HG03159 (cell line): ENCODE measurements at regions not wholly inside any gene's neighbourhood (a gene's known extent, or its start where the extent isn't known, plus 50 kb on each side); places are given as distances from the start of the nearest gene placed in this dataset.

Experiments
- ATAC-seq: cut with Tn5 transposase; IDR thresholded peaks from one replicate; pipeline ENCODE4 v1.9.1; 2021; ENCODE audit warnings: mild to moderate bottlenecking, moderate library complexity; ENCODE audit not compliant: unreplicated experiment

DNA sequence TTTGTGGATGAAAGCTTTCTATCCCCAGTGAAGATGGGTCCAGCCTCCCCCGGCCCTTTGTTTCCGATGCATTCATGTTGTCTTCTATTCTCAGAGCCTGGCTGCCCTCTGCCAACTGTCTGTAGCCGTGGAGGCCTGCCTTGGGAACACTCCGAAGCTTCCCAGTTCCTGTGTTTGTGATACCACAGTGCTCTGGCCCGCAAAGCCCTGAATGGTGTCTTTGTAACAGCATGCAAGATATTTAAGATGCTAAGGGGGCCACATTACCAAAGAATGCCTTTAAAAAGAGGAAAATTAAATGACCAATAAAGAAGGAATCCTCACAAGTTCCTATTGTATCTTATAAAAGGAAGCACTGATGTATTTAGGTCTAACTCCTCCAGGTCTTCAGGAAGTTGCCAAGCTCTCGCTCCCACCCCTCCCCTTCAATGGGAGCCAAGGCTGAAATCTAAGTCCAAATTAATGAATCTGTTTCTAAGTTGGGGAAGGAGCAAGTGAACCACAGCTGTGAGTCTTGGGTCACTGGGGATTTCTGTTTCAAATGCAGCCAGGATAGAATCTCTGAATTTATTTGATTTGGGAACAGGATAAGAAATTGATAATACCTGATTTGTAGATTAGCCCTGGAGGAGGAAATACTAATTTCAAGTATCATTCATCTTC lies 596.1 kb downstream of the QKI start:
- no peak for ATAC-seq

DNA sequence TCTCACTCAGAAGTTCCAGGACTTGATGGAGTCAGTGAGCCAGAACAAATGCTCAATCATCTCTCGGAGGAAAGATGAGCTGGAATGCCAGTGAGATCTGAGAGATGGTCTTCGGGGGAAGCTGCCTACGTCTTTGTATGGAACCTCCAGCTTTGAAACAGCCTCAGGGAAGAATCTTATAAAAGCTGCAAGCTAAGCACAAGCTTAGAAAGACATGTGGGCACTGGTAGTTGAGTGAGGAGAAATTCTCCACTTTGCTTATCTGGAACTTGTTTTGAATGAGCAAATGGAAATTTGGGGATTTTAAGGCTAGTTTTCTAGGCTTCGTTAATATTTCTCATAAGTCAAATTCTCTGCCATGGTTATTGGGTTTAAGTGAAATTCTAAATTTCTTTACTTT lies 594.4 kb downstream of the QKI start:
- no peak for ATAC-seq

DNA sequence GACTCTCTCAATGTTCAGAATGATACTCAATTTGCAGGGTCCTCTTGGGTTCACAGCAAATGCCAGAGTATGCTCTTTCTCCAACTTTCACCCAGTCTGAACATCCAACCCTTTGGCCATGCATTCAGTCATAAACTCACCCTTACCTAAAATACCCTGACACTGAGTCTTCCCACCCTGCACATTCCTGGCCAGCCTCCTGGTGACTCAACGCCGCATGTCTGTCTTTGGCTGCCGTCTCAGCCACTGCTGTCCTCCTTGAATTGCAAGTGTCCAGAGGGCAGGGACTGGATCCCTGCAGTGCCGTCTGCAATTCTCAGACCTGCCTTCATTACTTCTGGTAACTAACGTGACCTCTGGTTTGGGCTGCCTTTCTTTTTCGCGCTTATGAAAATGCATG lies 593.4 kb downstream of the QKI start:
- ATAC-seq, result no peak

- no peak for ATAC-seq
Measured at GRCh38 chr6:164006459-164006858, 591.9 kb downstream of the QKI start.

GRCh38 chr6:164005004-164005711 lies 590.6 kb downstream of the QKI start:
- no peak for ATAC-seq

- no peak for ATAC-seq
Measured at GRCh38 chr6:164000276-164000675, 585.8 kb downstream of the QKI start.

GRCh38 chr6:163999475-164000125 lies 585.1 kb downstream of the QKI start:
- no peak for ATAC-seq

- no peak for ATAC-seq
Measured at GRCh38 chr6:163998496-163998895, 584.0 kb downstream of the QKI start.

DNA sequence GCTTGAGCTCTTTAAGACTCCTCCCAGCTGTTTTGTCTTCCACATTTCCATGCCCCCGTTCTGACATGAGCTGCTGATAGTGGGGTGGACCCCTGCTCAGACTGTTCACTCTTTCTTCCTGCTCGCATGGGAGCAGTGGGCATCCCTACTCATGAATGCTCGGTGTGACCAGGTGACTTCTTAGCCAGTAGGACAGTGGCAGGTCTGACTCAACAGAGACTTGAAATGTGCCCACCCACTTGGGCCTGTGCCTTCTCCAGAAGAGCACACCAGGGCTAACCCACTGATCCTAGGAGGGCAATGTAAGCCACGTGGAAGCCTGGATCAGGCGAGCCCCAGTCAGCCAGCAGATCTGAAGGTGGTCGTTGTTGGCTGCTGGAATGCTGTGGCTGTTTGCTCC lies 582.0 kb downstream of the QKI start:
- ATAC-seq, result no peak

DNA sequence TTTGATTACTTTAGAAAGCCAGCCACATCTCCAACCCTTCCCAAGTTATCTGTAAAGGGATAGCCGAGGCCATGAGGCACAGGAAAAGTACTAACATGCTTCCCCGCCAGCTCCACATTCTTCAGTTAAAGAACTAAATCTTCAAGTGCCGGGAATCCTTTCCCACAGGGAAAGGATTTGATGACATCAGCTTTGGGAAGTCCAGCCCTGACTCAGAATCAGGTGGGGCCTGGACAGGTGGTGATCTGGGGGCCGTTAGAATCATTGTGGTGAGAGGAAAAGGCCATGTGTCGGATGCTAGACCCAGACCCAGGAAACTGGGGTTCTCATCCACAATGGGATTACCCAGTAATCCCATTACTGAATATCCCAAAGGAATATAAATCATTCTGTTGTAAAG lies 580.0 kb downstream of the QKI start:
- ATAC-seq, result no peak

- ATAC-seq, result no peak
Measured at GRCh38 chr6:163992701-163993100, 578.2 kb downstream of the QKI start.

- ATAC-seq, result no peak
Measured at GRCh38 chr6:163992056-163992455, 577.5 kb downstream of the QKI start.

DNA sequence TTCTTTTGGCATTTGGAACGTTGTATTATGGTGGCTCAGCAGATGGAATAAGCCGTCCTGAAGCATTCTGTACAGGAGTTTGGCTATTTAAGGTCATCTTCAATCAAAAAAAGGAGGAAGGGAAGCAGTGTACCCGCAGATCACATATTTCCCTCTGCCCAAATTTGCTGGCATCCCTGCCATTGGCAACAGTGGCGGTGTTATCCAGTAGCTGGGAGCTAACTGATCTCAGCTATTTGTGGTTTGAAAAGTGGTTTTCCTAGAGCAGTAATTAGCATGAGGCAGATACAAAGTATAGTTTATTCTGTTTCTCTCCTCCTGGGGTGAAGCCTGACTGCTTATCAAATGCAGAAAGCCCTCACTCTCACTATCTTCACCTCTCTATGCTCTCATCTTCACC lies 576.8 kb downstream of the QKI start:
- ATAC-seq, result no peak

DNA sequence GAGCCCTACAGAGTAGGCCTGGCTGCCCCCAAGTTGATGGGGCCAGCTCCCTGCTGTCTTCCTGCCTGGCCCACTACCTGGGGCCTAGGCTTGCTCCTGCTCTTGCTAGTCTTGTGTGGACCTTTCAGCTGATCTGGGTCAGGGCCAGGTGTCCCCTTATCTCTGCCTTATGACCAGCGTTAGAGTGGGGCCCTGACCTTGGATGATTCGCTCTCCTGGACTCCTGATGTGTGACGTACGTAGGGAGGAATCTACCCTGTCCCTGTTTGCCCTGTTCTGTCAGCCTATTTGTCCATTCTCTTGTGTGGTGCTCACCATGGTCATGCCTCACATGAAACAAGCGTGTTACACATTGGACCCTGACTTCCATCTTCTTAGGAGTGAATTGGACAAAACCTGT lies 571.8 kb downstream of the QKI start:
- no peak for ATAC-seq

DNA sequence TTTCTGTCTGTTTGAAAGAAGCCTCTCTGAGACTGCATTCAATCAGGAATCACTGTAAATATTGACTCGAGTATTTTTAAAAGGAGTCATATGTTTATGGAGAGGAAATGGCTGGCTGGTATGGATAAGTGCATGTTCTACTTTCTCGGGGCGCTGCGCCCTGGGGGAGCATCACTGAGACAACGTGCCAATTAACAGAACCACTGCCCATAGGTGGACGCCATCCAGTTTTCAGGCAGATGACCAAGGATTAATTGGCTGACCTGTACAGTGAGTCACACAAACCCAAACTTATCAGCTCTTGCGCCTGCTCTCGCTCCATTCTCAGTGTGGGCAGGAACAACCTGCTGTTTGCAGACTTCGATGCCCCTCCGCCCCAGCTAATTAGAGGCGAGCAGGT lies 571.2 kb downstream of the QKI start:
- no peak for ATAC-seq

- no peak for ATAC-seq
Measured at GRCh38 chr6:163985040-163985439, 570.5 kb downstream of the QKI start.

DNA sequence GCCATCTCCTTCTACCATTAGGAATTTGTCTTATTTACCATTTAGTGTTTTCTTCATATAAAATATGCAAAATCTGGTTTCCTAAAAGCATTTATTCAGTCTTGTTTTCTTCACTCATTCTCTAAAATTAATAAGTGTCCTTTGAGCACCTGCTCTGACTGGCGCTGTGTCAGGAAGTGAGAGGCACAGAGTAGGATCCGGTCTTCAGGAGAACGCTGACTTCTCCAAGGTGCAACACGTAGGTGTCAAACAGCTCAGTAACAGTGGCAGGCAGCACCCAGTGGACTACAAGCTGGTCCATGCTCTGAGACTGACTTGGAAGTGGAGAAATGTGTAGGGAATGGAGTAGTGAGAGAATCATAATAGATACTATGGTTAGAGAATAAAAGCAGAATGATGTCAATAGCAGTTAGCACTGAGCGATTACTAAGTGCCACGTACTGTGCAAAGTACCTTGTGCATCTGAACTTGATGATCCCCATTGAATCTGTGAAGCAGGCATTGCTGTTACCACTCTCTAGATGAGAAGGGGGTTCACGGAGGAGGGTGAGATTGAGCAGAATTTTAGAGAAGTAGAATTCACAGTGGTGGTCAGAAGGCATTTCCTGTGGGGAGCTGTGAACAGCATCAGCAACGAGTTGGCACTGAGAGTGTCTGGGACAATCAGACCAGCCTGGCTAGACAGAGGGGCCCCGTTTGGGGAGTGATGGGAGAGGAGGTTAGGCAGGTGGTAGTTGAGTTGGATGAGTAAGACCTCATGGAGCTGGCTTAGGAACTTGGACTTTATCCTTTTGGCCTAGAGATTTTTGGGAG lies 569.8 kb downstream of the QKI start:
- ATAC-seq, result peak; percentile 56

GRCh38 chr6:163983679-163984078 lies 569.2 kb downstream of the QKI start:
- ATAC-seq, result no peak

DNA sequence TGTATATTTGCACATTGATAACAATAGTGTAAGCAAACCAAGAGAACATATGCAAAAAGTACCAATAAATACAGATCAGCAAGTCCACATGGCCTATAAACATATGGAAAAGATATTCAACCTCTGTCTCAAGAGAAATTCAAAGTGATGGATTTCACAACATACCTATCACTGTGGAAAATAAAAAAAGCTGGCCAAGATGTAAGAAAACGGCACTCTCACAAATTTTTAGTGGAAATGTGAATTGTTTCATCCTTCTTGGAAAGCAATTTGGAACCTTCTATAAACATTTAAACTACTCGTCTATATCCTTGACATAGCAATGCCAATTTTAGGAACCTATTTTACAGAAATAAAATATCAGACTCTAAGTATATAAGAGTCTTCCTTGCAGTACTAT lies 559.8 kb downstream of the QKI start:
- ATAC-seq, result no peak

DNA sequence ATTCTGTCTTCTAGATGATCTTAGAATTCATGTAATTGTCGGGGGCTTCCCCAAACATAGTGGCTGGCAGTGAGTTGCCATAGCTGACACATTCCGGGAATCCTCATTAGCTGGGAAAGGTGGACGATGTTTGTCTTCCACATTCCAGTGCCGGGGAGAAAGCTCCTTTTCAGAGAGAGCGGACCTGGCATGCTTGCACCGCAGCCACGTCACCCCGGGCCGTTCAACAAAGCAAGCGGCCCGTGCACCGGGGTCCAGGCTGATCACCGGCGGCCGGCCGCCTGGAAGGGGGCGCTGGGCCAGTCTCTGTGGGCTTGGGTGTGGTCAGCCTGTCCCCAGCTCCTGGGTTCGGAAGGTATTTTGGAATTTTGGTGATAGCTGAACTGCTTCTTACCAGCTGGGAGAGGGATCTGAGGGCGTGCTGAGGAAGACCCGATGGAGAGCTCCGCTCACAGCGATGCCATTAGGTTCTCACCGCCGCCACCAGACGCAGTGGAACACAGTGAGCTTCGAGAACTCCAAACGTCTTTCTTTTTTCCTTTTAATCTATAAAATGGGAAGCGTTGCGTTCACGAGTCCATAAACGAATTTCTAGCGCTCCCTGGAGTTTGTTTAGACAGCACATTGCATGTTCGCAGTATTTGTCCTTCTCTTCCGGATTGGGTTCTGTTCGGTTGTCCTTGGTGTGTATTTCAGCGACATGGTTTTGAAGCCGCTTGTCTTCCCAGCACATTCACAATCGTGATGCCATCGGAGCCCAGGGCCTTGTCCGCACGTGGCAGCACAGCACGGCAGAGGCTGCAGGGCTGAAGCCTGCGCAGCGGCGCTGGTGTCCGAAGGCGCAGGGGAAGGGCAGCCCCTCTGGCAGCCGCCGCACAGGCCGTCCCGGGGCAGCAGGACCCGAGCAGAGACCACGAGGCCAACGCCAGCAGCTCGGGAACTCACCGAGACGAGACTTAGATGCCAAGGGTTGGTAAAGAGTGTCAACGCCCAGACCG lies 557.6 kb downstream of the QKI start:
- ATAC-seq, result no peak
